HL-60 (cell line): ENCODE measurements at regions not wholly inside any gene's neighbourhood (a gene's known extent, or its start where the extent isn't known, plus 50 kb on each side); places are given as distances from the start of the nearest gene placed in this dataset.

ENCODE experiments used
- CTCF ChIP-seq: IDR thresholded peaks from one replicate; pipeline ENCODE4 v1.5.1; 2011; ENCODE audit warnings: low read length, control low read depth, inconsistent platforms; ENCODE audit not compliant: insufficient read depth
- GABPA ChIP-seq: IDR thresholded peaks from 2 replicates; pipeline ENCODE4 v1.6.1; 2012; ENCODE audit warnings: low read depth
- POLR2AphosphoS5 ChIP-seq: IDR thresholded peaks from 2 replicates; pipeline ENCODE4 v1.6.1; 2012; ENCODE audit warnings: low read depth
- REST ChIP-seq: IDR thresholded peaks from 2 replicates; pipeline ENCODE4 v1.6.1; 2012; ENCODE audit warnings: low read depth; ENCODE audit not compliant: insufficient replicate concordance

GRCh38 chr4:16329797-16330134 lies 103.5 kb upstream of the TAPT1 start:
- TF ChIP-seq CTCF (no peak), GABPA (no peak), REST (no peak), POLR2AphosphoS5 (no peak)
